GM18858 (cell line): ENCODE measurements at regions not wholly inside any gene's neighbourhood (a gene's known extent, or its start where the extent isn't known, plus 50 kb on each side); places are given as distances from the start of the nearest gene placed in this dataset.
"Not testable (repeated sequence)": the region's sequence is repeated elsewhere in the genome, so short reads cannot be mapped to it uniquely, and the experiment has no call there.

Experiments used
- ATAC-seq: cut with Tn5 transposase; IDR thresholded peaks from one replicate; pipeline ENCODE4 v1.9.1; 2021; ENCODE audit not compliant: unreplicated experiment

DNA sequence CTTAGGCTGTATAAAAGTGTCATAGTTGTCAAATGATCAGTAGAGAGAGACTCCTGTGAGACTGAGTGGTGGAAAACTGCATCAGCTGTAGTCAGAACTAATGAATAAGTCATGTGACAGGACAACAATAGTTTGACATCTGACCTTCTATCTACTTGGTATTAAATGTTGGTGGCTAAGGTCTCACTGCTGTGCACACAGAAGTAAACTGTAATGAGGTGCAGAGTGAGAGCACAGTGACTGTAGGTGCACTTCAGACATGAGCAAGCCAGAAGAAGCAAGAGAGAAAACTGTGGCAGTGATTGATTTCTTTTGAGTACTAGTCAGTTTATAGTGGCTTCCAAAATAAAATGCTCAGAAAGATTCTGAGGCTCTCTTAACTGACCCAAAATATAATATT, 803.6 kb downstream of the RAPGEF2 start:
- ATAC-seq: no peak

DNA sequence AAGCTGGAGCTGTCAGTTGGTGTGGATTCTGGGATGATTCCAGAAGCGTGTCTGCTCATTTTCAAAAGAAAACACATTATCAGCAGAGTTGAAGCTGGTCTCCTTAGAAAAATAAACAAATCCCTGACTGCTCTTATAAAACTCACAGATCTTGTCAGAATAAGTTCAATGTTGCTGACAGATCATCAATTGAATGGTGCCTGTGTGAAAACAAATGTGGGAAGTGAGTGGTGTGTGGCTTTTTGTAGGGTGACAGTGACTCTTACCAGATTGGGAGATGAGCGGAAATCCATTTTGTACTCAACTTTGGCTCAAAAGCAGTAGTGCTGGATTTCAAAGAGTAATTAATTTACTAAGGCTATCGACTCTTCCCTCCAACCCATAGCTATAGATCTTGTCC, 807.8 kb downstream of the RAPGEF2 start:
- ATAC-seq: no peak

DNA sequence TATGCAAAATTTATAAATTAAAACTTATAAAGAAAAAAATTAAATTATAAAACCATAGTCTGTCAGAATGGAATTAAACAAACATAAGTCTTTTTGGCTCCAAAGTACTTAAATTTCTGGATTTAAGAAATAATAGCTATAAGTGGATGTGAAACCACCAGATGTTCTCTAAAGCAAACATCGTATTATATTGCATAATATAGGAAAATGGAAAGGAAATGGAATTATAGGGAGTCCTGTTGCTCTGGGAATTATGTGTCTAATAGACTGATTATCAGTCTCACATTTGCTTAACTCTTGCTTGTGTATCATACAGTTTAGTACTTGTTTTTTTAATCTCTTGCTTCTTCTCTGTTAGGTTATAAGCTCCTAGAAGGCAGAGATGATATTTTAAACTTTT, 819.2 kb downstream of the RAPGEF2 start:
- ATAC-seq: no peak

DNA sequence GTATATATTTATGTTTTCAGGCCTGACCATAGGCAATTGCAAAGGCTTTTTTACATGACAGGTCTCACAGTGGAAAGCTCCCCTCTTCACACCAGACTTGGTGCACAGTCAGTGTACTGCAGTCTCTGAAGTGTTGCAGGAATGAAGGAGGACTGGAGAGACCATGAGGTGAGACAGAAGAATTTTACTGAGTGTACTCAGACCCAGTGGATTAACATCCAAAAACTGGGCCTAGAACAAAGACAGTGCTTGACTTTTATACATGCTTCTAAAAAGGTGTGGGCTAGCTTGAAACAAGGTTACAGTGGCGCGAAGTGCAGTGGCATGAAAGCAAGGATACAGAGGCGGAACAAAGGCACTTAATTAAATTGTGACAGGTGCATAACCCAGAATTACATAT, 822.9 kb downstream of the RAPGEF2 start:
- ATAC-seq: no peak

DNA sequence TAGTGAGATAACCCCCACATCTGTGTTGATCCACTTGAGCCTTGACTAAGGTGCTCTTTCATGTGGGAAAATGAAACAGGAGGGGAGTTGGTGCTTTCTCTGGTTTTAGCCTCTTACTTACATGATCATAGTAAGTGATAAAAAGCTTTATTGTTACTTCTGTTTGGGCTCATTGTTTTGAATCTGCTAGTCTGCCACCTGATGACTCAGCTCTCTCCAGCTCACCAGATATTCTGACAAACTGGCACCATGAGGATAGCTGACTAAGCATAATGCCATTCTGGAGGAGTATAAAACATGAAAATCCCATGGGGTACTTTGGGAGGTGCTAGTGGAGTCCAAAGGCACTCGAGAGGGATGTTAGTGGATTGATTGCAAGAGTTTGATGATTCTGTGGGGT, 824.0 kb downstream of the RAPGEF2 start:
- no peak for ATAC-seq

DNA sequence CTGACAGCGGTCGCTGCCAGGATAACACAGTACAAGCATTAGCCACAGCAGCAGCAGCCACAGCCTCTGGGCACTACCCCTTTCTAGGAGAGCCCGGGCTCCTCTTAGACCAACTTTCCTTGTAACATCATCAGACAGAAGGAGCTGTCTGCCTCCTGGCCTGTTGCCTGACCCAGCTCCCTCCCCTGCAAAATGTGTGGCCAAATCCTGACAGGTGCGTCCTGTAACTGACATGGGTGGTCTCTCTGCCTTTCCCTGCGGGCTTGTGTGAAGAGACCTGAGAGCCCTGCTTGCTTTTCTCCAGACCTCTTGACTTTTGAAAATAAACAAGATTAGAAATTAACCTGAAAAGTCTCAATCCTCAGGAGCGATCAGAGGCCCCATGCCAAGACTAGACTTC, 824.9 kb downstream of the RAPGEF2 start:
- ATAC-seq: no peak

DNA sequence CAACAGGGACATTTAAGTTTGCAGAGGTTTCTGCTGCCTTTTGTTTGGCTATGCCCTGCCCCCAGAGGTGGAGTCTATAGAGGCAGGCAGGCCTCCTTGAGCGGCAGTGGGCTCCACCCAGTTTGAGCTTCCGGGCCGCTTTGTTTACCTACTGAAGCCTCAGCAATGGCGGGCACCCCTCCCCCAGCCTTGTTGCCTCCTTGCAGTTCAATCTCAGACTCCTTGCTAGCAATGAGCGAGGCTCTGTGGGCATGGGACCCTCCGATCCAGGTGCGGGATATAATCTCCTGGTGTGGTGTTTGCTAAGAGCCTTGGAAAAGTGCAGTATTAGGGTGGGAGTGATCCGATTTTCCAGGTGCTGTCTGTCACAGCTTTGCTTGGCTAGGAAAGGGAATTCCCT, 831.7 kb downstream of the RAPGEF2 start:
- ATAC-seq: not testable (repeated sequence)

DNA sequence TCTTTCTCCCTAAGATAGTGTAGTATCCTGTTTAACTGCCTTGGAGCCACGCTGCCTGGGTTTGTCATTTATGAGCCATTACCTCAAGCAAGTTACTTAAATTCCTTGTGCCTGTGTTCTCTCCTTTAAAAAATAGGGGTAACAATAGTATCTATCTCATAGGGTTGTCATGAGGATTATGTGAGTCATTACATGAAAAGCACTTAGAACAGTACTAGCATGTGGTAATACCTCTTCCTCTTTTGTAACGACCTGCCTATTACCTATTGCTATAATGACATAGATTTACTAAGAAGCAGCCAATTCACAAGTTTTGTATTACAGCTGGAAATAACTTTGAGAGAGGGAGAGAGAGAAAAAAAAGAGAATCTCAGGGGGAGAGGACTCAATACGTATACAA, 834.7 kb downstream of the RAPGEF2 start:
- ATAC-seq: peak; percentile 100

DNA sequence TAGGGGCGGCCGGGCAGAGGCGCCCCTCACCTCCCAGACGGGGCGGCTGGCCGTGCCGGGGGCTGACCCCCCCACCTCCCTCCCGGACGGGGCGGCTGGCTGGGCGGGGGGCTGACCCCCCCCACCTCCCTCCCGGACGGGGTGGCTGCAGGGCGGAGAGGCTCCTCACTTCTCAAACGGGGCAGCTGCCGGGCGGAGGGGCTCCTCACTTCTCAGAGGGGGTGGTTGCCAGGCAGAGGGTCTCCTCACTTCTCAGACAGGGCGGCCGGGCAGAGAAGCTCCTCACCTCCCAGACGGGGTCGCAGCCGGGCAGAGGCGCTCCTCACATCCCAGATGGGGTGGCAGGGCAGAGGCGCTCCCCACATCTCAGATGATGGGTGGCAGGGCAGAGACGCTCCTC, 836.8 kb downstream of the RAPGEF2 start:
- not testable (repeated sequence) for ATAC-seq

DNA sequence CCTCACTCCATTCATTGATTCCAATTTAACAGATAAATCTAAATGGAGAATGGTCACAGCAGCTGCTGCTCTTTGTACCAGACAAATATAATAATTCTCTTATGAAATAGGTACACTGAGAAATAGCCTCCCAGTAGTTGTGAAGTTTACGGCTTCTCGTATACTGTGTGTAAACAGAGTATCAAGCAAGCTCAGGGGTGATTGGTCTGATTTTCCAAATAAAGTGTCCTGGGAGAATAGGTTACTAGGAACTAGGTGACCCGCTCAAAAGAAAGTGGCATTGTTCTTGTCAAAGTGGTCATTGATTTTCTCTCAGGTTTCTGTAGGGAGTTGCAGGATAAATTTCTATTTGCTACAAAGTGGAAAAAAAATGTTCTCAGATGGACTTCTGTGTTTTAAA, 838.2 kb downstream of the RAPGEF2 start:
- no peak for ATAC-seq

DNA sequence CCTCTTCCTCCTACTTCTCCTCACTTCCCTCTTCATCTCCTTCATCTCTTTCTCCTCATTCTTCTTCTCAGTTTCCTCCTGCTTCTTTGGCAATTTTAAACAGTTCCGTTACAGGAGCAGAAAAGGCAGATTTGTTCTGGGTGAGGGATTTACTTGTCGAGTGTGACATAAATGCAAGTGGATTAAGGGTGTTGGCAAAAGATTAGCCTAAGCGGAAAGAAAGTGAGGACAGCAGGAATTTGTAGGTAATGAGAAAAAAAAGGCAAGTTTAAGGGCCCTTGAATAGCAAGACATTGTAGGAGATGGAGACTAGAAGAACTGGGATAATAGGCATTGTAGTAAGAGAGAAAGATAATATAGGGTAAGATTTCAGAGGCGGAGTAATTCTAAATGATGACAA, 841.6 kb downstream of the RAPGEF2 start:
- ATAC-seq: no peak

DNA sequence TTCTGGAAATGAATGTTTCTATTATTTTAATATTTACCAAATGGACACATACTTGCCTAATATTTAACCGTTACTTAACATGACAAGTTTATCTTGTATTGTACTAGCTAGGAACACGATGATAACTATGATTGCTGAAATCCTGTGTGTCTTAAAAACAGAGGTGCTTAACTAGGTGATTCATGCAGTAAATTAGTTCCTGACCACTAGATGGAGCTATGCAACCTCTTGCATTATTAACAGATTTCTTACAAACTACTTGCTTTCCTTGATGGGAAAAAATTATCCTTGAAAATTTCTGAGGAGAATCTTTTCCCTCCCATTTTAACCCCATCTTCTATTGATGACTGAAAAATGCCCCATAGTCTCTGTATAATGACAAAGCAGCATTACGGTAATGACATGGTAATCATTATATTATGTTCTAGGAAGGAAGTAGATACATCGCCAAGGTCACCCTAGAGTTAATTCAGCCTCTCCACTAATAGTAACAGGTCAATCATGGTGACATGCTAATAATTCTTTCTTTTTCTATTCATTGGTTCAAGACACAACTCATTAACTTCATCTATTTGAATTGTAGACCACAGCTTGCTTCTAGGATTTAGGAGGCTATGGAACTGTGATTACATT, 844.2 kb downstream of the RAPGEF2 start:
- ATAC-seq: peak; percentile 63

DNA sequence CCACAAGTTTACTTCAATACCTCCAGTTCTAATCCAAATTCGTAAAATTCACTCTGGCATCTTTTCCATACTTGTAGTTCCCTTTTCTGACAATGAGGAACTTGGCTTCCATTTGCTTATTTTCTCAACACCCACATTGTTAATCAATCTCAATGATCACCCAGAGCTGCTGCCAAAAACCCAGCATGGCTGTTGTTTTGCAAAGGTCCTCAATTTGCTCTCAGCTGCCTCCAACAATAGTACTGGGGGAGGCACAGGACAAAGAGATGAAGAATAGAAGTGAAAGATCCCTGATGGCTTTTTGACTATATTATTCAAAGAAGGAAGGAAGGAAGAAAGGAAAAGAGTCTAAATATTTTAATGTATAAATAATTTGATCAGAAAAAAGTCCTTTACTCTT, 847.8 kb downstream of the RAPGEF2 start:
- ATAC-seq: no peak

DNA sequence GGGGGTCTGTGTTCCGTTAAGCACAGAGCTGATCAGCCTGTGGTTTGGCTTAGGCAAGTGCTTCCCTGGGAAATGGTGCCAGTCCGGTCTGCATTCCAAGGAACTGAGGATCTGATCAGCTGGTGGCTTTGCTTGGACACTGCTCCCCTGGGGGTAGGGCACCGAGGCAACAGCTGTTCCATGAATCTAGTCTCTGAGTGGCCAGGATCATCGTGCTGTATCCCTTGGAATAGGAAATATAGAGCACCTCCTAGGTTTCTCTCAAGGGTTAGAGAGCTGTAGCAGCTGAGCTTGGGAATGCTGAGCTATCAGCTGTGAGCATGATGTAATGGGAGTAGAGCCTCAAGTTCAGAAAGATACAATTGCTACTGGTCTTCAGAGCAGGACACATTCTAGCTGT, 863.9 kb downstream of the RAPGEF2 start:
- ATAC-seq: no peak

DNA sequence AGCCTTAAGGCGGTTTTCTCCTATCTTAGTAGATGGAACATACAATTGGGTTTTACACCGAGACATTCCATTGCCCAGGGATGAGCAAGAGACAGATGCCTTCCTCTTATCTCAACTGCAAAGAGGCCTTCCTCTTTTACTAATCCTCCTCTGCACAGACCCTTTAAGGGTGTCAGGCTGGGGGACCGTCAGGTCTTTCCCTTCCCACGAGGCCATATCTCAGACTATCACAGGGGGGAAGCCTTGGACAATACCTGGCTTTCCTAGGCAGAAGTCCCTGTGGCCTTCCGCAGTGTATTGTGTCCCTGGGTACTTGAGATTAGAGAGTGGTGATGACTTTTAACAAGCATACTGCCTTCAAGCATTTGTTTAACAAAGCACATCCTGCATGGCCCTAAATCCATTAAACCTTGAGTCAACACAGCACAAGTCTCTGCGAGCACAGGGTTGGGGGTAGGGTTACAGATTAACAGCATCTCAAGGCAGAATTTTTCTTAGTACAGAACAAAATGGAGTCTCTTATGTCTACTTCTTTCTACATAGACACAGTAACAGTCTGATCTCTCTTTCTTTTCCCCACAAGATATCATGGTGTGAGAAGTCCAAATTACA, 874.1 kb downstream of the RAPGEF2 start:
- not testable (repeated sequence) for ATAC-seq

DNA sequence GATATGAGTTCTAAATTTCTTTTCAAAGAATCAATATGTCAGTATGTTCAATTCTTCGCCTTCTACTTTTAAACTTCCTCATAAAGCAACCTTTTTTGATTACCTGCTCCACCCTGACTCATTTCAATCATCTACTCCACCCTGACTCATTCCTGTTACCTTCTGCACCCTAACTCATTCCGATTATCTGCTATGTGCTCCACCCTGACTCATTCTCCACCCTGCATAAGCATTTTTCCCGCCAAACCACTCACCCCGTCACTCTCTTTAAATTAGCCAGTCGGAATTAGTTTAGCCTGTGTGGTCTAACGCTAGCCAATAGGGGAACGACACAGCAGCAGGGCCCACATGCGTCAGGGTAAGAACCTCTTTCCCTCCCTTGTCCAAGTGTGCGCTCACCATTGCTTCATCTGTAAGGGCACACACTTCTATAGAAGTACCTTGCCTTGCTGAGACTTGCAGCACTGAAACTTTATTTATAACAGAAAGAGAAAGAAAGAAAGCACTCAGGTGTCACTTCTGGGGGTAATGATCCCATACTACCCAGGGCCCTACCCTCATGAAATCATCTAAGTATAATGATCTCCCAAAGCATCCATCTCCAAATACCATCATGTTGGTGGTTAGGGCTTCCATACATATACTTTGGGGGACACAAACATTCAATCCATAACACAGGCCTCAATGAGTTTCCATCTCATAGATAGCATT, 875.2 kb downstream of the RAPGEF2 start:
- ATAC-seq: no peak

DNA sequence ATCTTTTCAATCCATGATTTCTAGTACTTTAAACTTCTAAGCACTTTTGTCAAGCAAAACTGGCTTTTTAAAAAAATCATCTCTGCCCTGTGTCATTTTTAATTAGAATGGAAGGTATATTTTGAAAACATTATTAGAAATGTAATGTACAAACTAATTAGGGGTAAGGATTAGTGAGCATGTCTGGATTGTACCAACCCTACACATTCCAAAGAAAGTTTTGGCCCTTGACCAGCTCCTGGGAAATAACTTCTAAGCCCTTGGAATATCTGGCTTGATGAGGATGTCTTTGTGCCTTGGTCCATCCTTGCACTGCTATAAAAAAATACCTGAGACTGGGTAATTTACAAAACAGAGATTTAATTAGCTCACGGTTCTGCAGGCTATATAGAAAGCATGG, 876.5 kb downstream of the RAPGEF2 start:
- no peak for ATAC-seq

DNA sequence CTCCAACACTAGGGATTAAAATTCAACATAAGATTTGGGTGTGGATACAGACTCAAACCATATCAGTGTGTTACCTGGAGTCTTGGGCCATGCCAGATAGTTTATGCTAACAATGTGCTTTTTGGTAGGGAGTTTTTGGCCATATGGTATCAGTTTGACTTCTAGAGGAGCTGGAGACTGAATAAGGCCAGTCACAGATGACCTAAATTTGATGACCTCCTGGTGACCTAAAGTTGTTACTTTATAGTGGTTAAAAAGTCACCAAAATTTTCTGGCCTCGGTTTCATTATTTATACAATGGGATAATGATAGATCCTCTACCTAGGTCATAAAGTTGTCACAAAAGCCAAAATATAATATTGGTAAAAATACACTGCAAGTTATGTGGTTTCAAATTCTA, 877.1 kb downstream of the RAPGEF2 start:
- ATAC-seq: no peak

DNA sequence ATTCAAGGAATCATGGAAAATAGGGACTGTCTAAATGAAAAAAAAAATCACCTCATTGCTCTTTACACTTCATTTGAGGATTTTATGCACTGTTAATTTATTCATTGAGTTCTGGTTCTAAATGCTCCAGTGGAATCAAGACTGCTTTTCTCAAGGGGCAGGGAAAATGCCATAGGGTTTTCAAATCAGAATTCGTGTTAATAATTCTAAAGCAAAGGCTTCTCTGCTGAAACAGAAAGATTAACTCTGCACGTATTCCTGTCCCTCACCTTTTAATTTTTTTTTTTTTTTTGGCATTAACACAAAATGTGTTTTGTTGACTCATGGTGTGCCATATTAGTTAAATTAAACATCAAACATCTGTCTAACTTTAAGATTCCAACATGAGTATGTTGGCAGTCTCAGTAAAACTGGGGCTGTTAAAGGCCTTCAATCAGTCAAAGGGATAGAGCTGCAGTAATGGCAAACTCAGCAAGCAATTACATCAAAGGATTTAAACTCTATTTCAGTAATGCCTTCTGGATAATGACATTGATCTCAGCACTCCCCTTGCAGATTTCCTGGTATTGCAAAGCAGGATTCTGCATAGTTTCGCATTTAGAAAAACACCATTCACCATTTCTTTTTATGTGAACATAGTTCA, 878.1 kb downstream of the RAPGEF2 start:
- no peak for ATAC-seq

DNA sequence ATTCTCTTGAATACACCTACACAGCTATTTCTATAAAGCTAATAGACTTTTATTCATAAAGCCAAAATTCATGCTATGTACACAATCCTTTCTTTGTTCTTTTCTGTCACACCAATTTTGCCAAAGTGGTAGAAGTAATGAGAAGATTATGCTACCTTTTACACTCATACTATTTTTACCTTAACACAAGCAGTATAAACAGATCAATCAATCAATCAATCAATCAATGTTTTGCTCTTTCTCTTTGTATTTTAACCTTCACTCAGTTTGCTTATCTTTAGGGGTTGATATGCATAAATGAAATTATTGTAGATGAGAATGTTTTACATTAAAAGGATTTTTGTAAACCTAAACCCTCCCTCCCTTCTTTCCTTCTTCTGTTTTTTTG, 878.6 kb downstream of the RAPGEF2 start:
- no peak for ATAC-seq

DNA sequence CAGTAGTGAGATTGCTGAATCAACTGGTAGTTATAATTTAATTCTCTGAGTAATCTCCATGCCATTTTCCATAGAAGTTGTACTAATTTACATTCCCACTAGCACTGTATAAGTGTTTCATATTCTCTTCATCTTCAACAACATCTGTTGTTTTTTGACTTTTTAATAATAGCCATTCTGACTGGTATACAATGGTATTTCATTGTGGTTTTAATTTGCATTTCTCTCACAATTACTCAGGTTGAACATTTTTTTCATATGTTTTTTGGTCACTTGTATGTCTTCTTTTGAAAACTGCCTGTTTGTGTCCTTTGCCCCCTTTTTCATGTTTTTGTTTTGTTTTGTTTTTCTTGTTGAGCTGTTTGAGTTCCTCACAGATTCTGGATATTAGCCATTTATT, 880.2 kb downstream of the RAPGEF2 start:
- no peak for ATAC-seq
